ENCODE measurements at regions not wholly inside any gene's neighbourhood (a gene's known extent, or its start where the extent isn't known, plus 50 kb on each side); places are given as distances from the start of the nearest gene placed in this dataset.

GRCh38 chr3:117298273-117298672 is 588.7 kb downstream of the TUSC7 start:
- TF ChIP-seq CTCF (IDR thresholded peaks at IDR 0.05; ENCODE audit: control insufficient read depth, insufficient read depth, low read depth, low read length, missing control alignments): no peak
- H3K4me3 ChIP-seq (ENCODE audit: control insufficient read depth, low read depth, low read length): no peak overlapping the region
- no peak for DNase-seq (ENCODE audit: low read depth)

GRCh38 chr3:117302428-117302827 is 592.8 kb downstream of the TUSC7 start:
- no peak for DNase-seq (ENCODE audit: low read depth)
- H3K4me3 ChIP-seq (ENCODE audit: control insufficient read depth, low read depth, low read length): no peak overlapping the region
- no peak for TF ChIP-seq CTCF (IDR thresholded peaks at IDR 0.05; ENCODE audit: control insufficient read depth, insufficient read depth, low read depth, low read length, missing control alignments)

GRCh38 chr3:117303443-117303842 is 593.9 kb downstream of the TUSC7 start:
- no peak for DNase-seq (ENCODE audit: low read depth)
- no peak for TF ChIP-seq CTCF (IDR thresholded peaks at IDR 0.05; ENCODE audit: control insufficient read depth, insufficient read depth, low read depth, low read length, missing control alignments)
- no peak overlapping the region for H3K4me3 ChIP-seq (ENCODE audit: control insufficient read depth, low read depth, low read length)

GRCh38 chr3:117304681-117305080 is 595.1 kb downstream of the TUSC7 start:
- no peak for DNase-seq (ENCODE audit: low read depth)
- no peak for TF ChIP-seq CTCF (IDR thresholded peaks at IDR 0.05; ENCODE audit: control insufficient read depth, insufficient read depth, low read depth, low read length, missing control alignments)
- H3K4me3 ChIP-seq (ENCODE audit: control insufficient read depth, low read depth, low read length): no peak overlapping the region

GRCh38 chr3:117305681-117306080 is 596.1 kb downstream of the TUSC7 start:
- TF ChIP-seq CTCF (IDR thresholded peaks at IDR 0.05; ENCODE audit: control insufficient read depth, insufficient read depth, low read depth, low read length, missing control alignments): no peak
- DNase-seq (ENCODE audit: low read depth): no peak
- H3K4me3 ChIP-seq (ENCODE audit: control insufficient read depth, low read depth, low read length): no peak overlapping the region

- TF ChIP-seq CTCF (IDR thresholded peaks at IDR 0.05; ENCODE audit: control insufficient read depth, insufficient read depth, low read depth, low read length, missing control alignments): no peak
- H3K4me3 ChIP-seq (ENCODE audit: control insufficient read depth, low read depth, low read length): no peak overlapping the region
- no peak for DNase-seq (ENCODE audit: low read depth)
These were observed 596.7 kb downstream of the TUSC7 start for GRCh38 chr3:117306299-117306698.

GRCh38 chr3:117308353-117308752 is 598.8 kb downstream of the TUSC7 start:
- H3K4me3 ChIP-seq (ENCODE audit: control insufficient read depth, low read depth, low read length): no peak overlapping the region
- no peak for TF ChIP-seq CTCF (IDR thresholded peaks at IDR 0.05; ENCODE audit: control insufficient read depth, insufficient read depth, low read depth, low read length, missing control alignments)
- DNase-seq (ENCODE audit: low read depth): no peak
